H1 (cell line): ENCODE measurements at regions not wholly inside any gene's neighbourhood (a gene's known extent, or its start where the extent isn't known, plus 50 kb on each side); places are given as distances from the start of the nearest gene placed in this dataset.

Experiments
- ASH2L ChIP-seq: fragments of 200-600, 300-600 bp; sonication (generic); IDR thresholded peaks from one replicate; pipeline ENCODE4 v1.7.1; 2017; ENCODE audit warnings: low read length
- HDAC2 ChIP-seq, 2 experiments: fragments of 300-600 bp in 1 of 2; sonication (generic) in 1 of 2; IDR thresholded peaks; 2 replicates each; pipeline ENCODE4 v1.6.1; 2011 to 2012; ENCODE audit warnings: low read depth in 2 of 2, low read length in 2 of 2, mild to moderate bottlenecking in 2 of 2, moderate library complexity in 2 of 2, borderline replicate concordance in 1 of 2, inconsistent platforms in 1 of 2
- KDM5A ChIP-seq: fragments of 200-600 bp; IDR thresholded peaks from 2 replicates; pipeline ENCODE4 v1.7.1; 2012; ENCODE audit warnings: mild to moderate bottlenecking, low read length, inconsistent platforms, mixed read lengths
- TF ChIP-seq, protein P1 (sequence below): fragments of 300-600 bp; sonication (generic); IDR thresholded peaks from 2 replicates; pipeline ENCODE4 v1.7.1; 2012; ENCODE audit warnings: low read length, moderate library complexity, mild to moderate bottlenecking, inconsistent platforms; ENCODE audit not compliant: insufficient replicate concordance
- TF ChIP-seq, protein P2 (sequence below): IDR thresholded peaks from 2 replicates; pipeline ENCODE4 v1.6.1; 2012; ENCODE audit warnings: inconsistent platforms

DNA sequence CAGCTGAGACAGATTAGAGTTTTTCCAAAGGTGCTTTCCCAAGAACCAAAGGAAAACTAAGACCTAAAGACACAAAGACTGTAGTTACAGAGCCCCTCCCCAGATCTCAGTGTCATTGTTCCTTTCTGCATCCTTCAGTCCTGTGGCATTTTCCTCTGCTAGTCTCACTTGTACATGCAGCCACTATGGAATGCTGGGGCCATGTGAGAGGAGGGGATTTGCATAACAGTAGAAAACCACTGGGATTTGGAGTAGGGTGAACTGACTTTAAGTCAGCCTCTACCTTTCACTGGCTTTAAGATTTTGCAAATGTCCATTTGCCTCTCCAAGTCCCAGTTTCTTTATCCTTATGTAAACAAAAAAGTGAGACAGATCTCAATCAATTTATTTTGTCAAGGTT, 119.4 kb upstream of the F3 start (continued):
- TF ChIP-seq, protein P1, sequence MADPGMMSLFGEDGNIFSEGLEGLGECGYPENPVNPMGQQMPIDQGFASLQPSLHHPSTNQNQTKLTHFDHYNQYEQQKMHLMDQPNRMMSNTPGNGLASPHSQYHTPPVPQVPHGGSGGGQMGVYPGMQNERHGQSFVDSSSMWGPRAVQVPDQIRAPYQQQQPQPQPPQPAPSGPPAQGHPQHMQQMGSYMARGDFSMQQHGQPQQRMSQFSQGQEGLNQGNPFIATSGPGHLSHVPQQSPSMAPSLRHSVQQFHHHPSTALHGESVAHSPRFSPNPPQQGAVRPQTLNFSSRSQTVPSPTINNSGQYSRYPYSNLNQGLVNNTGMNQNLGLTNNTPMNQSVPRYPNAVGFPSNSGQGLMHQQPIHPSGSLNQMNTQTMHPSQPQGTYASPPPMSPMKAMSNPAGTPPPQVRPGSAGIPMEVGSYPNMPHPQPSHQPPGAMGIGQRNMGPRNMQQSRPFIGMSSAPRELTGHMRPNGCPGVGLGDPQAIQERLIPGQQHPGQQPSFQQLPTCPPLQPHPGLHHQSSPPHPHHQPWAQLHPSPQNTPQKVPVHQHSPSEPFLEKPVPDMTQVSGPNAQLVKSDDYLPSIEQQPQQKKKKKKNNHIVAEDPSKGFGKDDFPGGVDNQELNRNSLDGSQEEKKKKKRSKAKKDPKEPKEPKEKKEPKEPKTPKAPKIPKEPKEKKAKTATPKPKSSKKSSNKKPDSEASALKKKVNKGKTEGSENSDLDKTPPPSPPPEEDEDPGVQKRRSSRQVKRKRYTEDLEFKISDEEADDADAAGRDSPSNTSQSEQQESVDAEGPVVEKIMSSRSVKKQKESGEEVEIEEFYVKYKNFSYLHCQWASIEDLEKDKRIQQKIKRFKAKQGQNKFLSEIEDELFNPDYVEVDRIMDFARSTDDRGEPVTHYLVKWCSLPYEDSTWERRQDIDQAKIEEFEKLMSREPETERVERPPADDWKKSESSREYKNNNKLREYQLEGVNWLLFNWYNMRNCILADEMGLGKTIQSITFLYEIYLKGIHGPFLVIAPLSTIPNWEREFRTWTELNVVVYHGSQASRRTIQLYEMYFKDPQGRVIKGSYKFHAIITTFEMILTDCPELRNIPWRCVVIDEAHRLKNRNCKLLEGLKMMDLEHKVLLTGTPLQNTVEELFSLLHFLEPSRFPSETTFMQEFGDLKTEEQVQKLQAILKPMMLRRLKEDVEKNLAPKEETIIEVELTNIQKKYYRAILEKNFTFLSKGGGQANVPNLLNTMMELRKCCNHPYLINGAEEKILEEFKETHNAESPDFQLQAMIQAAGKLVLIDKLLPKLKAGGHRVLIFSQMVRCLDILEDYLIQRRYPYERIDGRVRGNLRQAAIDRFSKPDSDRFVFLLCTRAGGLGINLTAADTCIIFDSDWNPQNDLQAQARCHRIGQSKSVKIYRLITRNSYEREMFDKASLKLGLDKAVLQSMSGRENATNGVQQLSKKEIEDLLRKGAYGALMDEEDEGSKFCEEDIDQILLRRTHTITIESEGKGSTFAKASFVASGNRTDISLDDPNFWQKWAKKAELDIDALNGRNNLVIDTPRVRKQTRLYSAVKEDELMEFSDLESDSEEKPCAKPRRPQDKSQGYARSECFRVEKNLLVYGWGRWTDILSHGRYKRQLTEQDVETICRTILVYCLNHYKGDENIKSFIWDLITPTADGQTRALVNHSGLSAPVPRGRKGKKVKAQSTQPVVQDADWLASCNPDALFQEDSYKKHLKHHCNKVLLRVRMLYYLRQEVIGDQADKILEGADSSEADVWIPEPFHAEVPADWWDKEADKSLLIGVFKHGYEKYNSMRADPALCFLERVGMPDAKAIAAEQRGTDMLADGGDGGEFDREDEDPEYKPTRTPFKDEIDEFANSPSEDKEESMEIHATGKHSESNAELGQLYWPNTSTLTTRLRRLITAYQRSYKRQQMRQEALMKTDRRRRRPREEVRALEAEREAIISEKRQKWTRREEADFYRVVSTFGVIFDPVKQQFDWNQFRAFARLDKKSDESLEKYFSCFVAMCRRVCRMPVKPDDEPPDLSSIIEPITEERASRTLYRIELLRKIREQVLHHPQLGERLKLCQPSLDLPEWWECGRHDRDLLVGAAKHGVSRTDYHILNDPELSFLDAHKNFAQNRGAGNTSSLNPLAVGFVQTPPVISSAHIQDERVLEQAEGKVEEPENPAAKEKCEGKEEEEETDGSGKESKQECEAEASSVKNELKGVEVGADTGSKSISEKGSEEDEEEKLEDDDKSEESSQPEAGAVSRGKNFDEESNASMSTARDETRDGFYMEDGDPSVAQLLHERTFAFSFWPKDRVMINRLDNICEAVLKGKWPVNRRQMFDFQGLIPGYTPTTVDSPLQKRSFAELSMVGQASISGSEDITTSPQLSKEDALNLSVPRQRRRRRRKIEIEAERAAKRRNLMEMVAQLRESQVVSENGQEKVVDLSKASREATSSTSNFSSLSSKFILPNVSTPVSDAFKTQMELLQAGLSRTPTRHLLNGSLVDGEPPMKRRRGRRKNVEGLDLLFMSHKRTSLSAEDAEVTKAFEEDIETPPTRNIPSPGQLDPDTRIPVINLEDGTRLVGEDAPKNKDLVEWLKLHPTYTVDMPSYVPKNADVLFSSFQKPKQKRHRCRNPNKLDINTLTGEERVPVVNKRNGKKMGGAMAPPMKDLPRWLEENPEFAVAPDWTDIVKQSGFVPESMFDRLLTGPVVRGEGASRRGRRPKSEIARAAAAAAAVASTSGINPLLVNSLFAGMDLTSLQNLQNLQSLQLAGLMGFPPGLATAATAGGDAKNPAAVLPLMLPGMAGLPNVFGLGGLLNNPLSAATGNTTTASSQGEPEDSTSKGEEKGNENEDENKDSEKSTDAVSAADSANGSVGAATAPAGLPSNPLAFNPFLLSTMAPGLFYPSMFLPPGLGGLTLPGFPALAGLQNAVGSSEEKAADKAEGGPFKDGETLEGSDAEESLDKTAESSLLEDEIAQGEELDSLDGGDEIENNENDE, result peak; percentile 86
- TF ChIP-seq, protein P2, sequence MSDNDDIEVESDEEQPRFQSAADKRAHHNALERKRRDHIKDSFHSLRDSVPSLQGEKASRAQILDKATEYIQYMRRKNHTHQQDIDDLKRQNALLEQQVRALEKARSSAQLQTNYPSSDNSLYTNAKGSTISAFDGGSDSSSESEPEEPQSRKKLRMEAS, result peak; percentile 58; the same call in 1 of the 2 replicates
- TF ChIP-seq ASH2L (peak; percentile 73), HDAC2 (IDR thresholded peaks at IDR 0.05; ENCODE audit: borderline replicate concordance in 1 of 2, low read depth in 2 of 2, low read length in 2 of 2) (peak in 1 of 2 experiments; percentile 59; a peak in 1 of 4 replicates), KDM5A (no peak)
